ENCODE measurements at regions not wholly inside any gene's neighbourhood (a gene's known extent, or its start where the extent isn't known, plus 50 kb on each side); places are given as distances from the start of the nearest gene placed in this dataset.

DNA sequence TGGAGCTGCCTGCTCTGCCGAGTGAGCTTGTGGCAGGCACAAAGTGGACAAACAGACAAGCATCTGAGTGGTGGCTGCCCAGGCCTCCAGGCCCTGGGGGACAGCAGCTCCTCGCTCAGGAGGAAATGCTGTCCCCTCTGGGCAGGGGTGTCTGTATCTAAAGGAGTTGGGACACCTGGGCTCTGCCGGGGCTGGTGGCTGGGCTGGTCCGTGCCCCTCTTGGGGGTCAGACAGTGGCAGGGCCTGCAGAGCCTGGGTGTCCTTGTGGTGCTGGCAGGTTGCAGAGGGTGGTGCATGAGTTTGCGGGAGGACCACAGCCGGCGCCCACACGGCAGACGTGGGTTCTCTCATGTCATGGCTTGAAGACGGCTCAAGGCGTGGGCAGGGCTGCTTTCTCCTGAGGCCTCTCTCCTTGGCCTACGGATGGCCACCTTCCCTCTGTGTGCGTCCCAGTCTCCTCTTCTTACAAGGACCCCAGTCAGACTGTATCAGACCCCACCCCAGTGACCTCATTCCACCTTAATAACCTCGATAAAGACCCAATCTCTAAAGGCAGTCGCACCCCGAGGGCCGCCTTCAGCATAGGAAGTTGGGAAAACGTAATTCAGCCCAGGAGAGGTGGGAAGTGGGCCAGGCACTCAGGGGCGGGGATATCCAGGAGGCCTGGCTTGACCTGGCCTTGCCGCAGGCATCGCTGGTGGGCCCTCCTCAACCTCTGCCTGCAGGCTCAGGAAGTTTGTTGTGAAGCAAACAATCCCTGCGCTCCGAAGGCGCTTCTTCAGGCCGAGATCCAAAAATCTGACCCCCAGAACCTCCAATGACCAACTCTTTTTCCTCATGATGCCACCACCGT is 110.0 kb downstream of the KIF26A start:
- Histone ChIP-seq H3K9ac (ENCODE audit: low read length) (no peak overlapping the region), H2AFZ (ENCODE audit: insufficient read depth, low read depth, low read length, poor library complexity, severe bottlenecking) (no peak overlapping the region), H3K9me3 (ENCODE audit: control extremely low read depth in 1 of 3, control insufficient read depth in 2 of 3, insufficient read depth in 1 of 3, low read length in 2 of 3) (peaks cover 2 to 46% (median 4%) of the 10 kb centered on the region in 3 donors), H3K27me3 (replicated peaks in 1 of 4; ENCODE audit: control extremely low read depth in 1 of 4, control insufficient read depth in 3 of 4, insufficient read depth in 4 of 4, low read length in 3 of 4) (peaks cover 0 to 7% (median 0%) of the 10 kb centered on the region in 4 experiments), H3K4me1 (ENCODE audit: control insufficient read depth in 2 of 2, insufficient read depth in 2 of 2, low read length in 2 of 2) (no peaks in the 10 kb centered on the region), H3K36me3 (replicated peaks in 1 of 2; ENCODE audit: control extremely low read depth in 1 of 2, control insufficient read depth in 1 of 2, extremely low read depth in 1 of 2, insufficient read depth in 2 of 2, low read length in 1 of 2) (no peaks in the 10 kb centered on the region), H3K4me2 (replicated peaks; ENCODE audit: low read depth, low read length, poor library complexity, severe bottlenecking) (no peak overlapping the region), H3K4me3 (ENCODE audit: control extremely low read depth in 1 of 5, extremely low read depth in 1 of 5, insufficient read depth in 1 of 5, low read depth in 2 of 5, low read length in 4 of 5) (no peak overlapping the region), H3K27ac (ENCODE audit: low read length in 2 of 2) (no peak overlapping the region), H4K20me1 (ENCODE audit: control insufficient read depth, insufficient read depth, low read length, poor library complexity, severe bottlenecking) (no peaks in the 10 kb centered on the region), H3K79me2 (ENCODE audit: control insufficient read depth, insufficient read depth, low read length) (no peaks in the 10 kb centered on the region)
- ATAC-seq (ENCODE audit: low read depth): no peak
- Mint-ChIP-seq H3K4me1 (no peaks in the 10 kb centered on the region), H3K9me3 (ENCODE audit: insufficient read depth) (no peaks in the 10 kb centered on the region), H3K4me3 (no peak overlapping the region), H3K27me3 (no peaks in the 10 kb centered on the region), H3K27ac (no peak overlapping the region)
- ChIA-PET CTCF (no interaction called here), POLR2A (no interaction called here)
- WGBS (ENCODE audit: insufficient coverage): 85% methylated on average over 25 of the region's 26 CpGs
- intact Hi-C loops (cut with micrococcal nuclease): no loop called here
- TF ChIP-seq CTCF (IDR thresholded peaks at IDR 0.05): no peak
- no peak for TF ChIP-seq EZH2 (IDR thresholded peaks at IDR 0.05; ENCODE audit: borderline replicate concordance, insufficient read depth, low read depth, low read length, poor library complexity, severe bottlenecking)
- no peak for DNase-seq

- ATAC-seq (ENCODE audit: low read depth) (no peak), DNase-seq (no peak)
- Mint-ChIP-seq H3K4me3 (no peak overlapping the region), H3K9me3 (ENCODE audit: insufficient read depth) (no peaks in the 10 kb centered on the region), H3K27me3 (no peaks in the 10 kb centered on the region), H3K27ac (no peak overlapping the region), H3K4me1 (no peaks in the 10 kb centered on the region)
- no peaks in the 10 kb centered on the region for H3K4me1 ChIP-seq (ENCODE audit: control insufficient read depth in 2 of 2, insufficient read depth in 2 of 2, low read length in 2 of 2)
- no peak overlapping the region for H2AFZ ChIP-seq (ENCODE audit: insufficient read depth, low read depth, low read length, poor library complexity, severe bottlenecking)
- no peaks in the 10 kb centered on the region for H4K20me1 ChIP-seq (ENCODE audit: control insufficient read depth, insufficient read depth, low read length, poor library complexity, severe bottlenecking)
- CTCF ChIA-PET: no interaction called here
- no peak overlapping the region for H3K27ac ChIP-seq (ENCODE audit: low read length in 2 of 2)
- H3K36me3 ChIP-seq (replicated peaks in 1 of 2; ENCODE audit: control extremely low read depth in 1 of 2, control insufficient read depth in 1 of 2, extremely low read depth in 1 of 2, insufficient read depth in 2 of 2, low read length in 1 of 2): no peaks in the 10 kb centered on the region
- TF ChIP-seq CTCF (IDR thresholded peaks at IDR 0.05) (no peak), EZH2 (IDR thresholded peaks at IDR 0.05; ENCODE audit: borderline replicate concordance, insufficient read depth, low read depth, low read length, poor library complexity, severe bottlenecking) (no peak)
- peaks cover 2 to 44% (median 4%) of the 10 kb centered on the region in 3 donors for H3K9me3 ChIP-seq (ENCODE audit: control extremely low read depth in 1 of 3, control insufficient read depth in 2 of 3, insufficient read depth in 1 of 3, low read length in 2 of 3)
- H3K4me2 ChIP-seq (replicated peaks; ENCODE audit: low read depth, low read length, poor library complexity, severe bottlenecking): no peak overlapping the region
- POLR2A ChIA-PET: no interaction called here
- H3K4me3 ChIP-seq (ENCODE audit: control extremely low read depth in 1 of 5, extremely low read depth in 1 of 5, insufficient read depth in 1 of 5, low read depth in 2 of 5, low read length in 4 of 5): no peak overlapping the region
- 96% methylated on average over 7 of the region's 9 CpGs for WGBS (ENCODE audit: insufficient coverage)
- intact Hi-C loops (cut with micrococcal nuclease): no loop called here
- H3K9ac ChIP-seq (ENCODE audit: low read length): no peak overlapping the region
- no peaks in the 10 kb centered on the region for H3K79me2 ChIP-seq (ENCODE audit: control insufficient read depth, insufficient read depth, low read length)
- peaks cover 0 to 6% (median 0%) of the 10 kb centered on the region in 4 experiments for H3K27me3 ChIP-seq (replicated peaks in 1 of 4; ENCODE audit: control extremely low read depth in 1 of 4, control insufficient read depth in 3 of 4, insufficient read depth in 4 of 4, low read length in 3 of 4)
Measured at GRCh38 chr14:104249089-104249488, 110.7 kb downstream of the KIF26A start.
